ENCODE measurements at regions not wholly inside any gene's neighbourhood (a gene's known extent, or its start where the extent isn't known, plus 50 kb on each side); places are given as distances from the start of the nearest gene placed in this dataset.

DNA sequence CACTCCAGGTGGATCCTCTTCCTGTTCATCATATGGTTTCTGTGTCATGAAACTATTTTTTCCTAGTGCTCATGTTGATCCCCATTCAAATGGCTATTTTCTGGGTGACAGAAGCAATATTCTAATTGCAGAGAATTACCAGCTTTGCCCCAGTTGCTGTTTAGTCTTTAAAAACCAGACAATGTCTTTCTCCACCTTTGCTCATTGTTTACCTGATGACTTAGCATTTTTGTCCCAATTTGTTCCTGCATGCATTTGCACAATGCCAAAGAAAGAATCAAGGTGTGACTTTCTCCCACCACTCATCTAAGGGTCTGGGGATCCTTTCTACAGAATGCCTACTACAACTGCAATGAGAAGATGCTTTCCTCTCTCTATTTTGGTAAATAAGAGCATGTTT, 439.9 kb upstream of the MAF start:
- no peak for DNase-seq (ENCODE audit: low spot score)

DNA sequence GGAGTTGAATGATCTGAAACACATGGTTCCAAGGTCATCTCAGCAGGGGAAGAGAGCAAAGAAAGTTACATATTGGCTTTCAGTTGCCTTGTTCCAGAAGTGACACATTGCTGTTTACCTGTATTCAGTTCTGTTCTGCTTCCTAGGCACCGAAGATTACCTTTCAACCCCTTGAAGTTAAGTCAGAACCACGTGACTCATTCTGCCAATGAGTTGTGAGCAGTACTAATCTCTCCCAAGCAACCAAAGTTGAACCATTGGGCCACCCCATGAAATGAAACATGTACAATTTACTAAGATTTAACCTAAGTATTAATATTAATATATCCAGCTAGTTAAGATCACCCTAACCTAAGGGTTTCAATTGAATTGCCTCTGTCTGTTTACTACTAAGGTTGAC, 439.2 kb upstream of the MAF start:
- no peak for DNase-seq (ENCODE audit: low spot score)

DNA sequence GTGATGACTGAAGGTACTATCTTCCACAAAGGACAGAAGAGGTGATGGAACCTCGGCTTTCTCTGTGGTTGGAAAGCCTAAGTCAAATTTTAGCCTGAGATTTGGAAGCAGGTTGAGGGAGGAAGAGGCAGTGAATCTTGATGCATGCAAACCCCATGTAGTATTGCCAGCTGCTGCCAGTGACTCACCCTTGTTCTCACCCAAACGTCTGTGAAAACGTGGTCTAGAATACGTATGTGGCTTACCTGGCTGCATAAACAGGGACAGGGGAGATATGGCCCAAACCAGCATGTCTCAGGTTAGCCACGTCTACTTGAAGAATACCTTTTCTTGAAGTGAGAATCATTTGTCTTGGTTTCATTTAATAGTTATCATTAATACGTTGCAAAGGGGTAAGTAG, 438.0 kb upstream of the MAF start:
- no peak for DNase-seq (ENCODE audit: low spot score)

DNA sequence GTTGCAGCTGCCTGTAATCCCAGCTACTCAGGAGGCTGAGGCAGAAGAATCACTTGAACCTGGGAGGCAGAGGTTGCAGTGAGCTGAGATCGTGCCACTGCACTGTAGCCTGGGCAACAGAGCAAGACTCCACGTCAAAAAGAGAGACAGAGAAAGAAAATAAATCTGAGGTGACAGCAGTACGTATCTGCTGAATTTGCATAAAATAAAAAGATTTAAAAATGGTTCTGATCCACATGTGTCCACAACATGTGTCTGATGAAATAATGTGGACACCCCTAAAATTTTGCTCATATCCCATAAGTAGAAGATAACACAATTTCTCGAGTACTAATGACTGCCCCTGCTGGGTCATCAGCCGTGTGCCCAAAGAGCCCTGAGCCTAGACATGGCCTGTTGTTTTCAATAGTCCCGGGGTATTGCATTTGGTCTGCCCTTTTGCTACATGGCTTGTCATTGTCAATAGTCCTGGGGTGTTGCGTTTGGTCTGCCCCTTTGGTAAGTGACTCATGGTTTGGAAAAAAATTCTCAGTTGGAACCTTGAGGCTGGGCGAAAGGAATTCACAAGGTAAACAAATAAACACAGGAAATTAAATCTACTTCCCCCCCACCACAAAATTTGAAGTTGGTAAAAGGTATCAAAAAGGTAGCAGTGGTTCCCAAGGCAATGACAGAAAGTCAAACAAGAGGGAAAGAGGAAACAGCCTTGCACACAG, 434.6 kb upstream of the MAF start:
- DNase-seq (ENCODE audit: low spot score) = no peak

DNA sequence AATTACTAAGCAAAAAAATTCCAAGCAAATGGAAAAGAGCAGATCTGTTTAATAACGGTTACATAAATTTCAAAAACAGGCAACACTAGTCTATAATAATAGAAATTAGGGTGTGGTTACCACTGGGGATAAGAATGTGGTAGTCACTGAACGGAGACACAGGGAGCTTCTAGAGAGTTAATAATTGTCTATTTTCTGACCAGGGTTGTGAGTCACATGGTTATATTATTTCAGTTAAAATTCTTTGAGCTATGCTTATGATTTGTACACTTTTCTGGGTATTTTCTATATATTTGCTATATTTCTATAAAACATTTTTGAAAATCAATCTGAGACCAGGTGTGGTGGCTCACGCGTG, 433.9 kb upstream of the MAF start:
- no peak for DNase-seq (ENCODE audit: low spot score)

DNA sequence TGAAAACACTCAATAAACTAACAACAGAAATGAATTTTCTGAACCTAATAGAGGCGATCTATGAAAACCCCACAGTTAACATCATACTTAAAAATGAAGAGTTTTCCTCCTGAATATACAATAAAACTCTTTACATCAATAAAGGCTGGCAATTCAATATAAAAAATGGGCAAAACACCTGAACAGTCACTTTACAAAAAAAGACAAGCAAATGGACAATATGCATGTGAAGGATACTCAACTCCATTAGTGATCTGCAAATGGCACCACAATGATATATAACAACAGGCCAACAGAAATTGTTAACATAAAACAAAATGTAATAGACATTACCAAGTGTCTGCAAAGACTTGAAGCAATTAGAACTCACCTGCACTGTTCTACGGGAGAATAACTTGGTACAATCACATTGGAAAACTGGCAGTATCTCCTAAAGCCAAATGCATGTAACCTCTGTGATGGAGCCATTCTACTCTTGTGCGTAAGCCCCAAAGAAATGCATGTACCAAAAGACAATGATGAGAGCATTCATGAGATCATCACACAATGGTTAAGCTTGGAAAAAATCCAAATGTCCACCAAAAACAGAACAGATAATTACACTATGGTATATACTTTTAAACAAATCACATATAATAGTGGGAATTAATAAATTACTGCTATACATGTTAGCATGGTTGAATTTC, 433.4 kb upstream of the MAF start:
- no peak for DNase-seq (ENCODE audit: low spot score)

DNA sequence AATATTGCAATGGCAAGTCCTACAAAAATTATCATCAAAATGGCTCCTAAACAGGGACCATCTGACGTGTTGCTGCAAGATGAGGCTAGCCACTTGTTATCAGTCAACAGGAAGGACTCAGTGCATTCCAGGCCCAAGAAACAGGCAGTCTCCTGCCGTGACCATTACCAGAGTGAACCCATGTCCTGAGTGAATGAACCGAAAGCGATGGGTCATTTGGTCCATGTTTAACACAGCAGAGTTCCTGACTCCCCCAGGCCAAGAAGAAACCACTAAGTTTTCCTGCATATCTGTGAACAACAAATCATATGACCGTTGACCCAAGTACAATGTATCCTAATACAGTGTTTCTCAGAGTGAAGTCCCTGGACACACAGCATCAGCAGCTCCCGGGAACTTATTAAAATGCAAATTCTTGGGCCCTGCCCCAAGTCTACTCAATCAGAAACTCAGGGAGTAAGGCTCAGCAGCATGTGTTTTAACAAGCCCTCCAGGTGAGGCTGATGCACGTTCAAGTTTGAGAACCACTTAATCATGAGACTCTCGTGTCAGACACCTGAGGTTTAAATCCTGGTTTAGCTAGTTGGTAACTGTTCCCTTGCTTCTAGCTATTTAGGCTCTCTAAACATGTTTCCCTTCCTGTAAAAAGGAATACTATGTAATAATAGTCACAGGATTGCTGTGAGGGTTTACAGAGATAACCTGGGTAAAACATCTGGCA, 429.4 kb upstream of the MAF start:
- no peak for DNase-seq (ENCODE audit: low spot score)

DNA sequence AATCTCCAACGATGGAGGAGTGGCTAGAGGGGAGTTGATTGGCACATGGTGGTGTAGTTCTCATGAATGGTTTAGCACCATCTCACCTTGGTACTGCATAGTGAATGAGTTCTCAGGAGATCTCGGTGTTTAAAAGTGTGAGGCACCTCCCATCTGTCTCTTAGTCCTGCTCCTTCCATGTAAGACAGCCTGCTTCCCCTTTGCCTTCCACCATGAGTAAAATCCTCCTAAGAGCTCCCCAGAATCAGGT, 428.8 kb upstream of the MAF start:
- DNase-seq (ENCODE audit: low spot score) = no peak

DNA sequence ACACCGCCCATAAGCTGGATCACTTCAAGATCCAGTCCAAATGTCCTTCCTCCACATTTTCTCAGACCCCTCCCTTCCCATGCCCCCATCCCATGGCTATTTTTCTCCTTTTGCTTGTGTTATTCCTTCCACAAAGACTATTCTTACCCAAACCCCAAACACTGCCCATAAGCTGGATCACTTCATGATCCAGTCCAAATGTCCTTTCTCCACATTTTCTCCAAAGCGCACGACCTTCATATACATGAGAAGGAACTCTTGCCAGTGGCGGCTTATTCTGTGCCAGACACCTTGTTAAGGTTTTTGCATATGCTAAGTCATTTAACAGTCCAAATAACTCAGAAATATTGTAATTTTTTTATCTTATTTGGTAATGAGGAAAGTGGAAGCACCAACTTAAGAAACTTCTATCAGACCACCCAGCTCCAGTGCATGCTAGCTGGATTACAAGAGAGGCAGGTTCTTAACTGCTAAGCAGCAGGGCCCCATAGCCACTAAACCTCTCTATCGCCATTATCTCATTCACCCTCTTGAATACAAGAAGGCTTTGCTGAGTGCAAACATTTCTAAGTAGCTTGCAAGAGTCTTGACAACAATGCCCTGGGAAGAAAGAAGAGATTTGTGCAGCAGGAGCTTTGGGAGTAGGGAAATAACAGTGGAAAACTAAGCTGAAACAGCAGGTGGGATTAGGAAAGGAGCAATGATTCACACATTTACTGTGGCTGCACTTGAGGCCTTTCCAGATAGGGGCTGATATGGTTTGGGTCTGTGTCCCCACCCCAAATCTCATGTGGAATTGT, 428.2 kb upstream of the MAF start:
- no peak for DNase-seq (ENCODE audit: low spot score)

DNA sequence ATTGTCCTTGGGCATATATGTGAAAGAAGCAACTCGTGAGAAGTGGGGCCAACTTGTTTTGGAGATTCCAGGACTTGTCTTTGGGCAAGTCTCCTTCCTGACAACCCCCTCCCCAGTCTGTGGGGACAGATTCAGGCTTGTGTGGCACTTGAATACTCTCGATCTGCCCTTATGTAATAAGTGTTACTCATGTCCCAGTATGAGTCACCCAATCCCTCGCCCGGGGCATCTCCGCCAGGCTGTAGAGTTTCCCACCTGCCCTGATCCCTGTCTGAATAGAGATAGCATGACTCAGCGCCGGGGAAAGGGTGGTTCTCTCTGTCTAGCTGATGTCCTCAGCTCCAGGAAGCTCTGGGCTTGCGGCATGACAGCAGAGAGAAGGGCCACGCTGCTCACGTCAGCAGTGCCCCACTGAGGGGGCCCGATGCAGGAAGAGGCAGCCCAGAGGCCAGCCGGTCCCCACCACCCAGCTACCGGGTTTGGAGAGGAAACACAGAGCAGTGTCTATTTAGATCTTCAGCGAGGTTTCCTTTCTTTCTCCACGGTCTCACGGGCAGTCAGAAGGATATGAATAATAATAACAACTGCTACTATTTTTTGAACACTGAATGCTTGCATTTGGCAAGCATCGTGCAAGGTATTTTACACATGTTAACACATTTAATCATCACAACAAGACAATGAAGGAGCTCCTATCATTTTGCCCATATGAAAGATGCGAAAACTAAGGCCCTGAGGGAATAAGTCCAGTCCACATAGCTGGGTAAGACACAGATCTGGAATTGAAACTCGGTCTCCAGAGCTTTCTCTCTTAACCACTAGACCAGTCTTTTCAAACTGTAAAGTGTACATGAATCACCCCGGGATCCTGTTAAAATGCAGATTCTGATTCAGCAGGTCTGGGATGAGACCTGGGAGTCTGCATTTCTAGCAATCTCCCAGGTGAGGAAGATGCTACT, 426.7 kb upstream of the MAF start:
- DNase-seq (ENCODE audit: low spot score) = no peak

DNA sequence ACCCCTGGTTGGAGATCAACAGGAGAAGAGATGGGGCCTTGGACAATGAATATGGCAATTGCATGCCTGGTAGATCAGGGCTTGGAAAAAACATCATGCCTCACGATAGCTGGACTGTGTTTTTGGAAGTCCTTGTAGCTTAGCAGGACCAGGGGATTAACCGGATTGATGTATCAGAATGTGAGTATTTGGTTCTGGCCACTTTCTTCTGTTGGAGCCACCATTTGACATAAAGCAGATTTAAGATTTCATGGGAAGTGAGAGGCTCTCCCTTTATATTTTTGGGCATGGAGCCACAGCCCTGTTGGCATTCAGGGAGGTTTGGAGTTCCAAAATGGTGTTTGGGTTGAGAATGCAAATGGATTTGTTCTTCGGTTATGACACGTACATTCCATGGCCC, 424.7 kb upstream of the MAF start:
- no peak for DNase-seq (ENCODE audit: low spot score)

DNA sequence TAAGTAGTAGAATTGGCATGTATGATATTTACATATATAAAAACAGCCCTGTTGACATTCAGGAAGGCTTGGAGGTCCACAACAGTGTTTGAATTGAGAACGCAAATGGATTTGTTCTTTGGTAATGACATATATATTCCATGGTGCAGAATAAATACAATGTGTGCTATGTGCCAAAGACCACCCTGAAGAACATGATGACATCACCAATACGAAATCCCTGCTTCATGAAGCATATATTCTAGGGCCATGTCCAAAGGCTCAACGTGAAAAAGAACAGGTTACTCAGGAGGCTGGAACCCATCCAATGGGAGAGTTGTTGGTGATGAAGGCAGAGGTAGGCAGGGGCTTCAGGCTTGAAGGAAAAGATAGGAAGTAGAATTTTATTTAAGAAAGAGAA, 423.9 kb upstream of the MAF start:
- no peak for DNase-seq (ENCODE audit: low spot score)

DNA sequence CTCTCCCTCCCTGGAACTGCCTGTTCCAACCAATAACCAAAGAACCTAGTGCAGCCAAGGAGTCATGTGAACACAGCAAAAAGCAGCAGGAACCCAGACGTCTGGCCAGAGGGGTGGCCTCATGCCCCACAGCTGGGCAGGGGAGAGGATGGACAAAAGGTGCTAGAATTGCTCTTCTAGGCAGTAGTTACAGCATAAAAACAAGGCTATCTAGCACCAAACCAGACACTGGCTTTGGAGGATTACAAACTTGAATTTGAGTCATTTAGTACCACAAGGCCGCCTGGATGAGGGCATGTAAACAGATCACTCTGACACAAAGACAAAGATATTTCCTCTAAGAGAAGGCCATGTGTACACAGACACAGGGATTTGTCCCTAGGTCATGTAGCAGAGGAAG, 423.3 kb upstream of the MAF start:
- DNase-seq (ENCODE audit: low spot score) = no peak

DNA sequence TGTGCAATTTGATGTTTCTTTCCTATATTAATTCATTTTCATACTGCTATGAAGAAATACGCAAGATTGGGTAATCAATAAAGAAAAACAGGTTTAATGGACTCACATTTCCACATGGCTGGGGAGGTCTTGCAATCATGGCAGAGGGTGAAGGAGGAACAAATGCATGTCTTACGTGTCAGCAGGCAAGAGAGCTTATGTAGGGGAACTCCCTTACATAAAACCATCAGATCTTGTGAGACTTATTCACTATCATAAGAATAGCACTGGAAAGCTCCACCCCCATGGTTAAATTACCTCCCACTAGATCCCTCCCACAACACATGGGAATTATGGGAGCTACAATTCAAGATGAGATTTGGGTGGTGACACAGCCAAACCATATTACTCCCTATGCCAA, 418.9 kb upstream of the MAF start:
- DNase-seq (ENCODE audit: low spot score) = no peak

DNA sequence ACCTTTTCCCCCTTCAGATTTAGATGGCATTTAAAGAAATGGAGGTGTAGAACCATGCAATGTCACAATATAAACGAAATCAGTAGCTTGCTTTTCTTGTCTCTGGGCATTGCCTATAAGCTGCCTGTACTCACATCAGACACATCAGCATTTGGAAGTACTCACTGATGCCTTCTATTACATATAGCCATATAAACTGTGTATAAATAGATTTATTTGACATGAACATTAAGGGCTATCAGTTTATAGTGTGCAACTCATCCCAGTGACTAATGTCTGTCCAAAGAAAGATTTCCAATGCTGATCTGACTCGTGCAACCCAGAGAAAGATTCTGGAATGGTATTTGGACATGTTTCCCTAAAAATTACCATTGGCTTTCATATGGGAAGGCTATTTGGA, 417.9 kb upstream of the MAF start:
- no peak for DNase-seq (ENCODE audit: low spot score)

DNA sequence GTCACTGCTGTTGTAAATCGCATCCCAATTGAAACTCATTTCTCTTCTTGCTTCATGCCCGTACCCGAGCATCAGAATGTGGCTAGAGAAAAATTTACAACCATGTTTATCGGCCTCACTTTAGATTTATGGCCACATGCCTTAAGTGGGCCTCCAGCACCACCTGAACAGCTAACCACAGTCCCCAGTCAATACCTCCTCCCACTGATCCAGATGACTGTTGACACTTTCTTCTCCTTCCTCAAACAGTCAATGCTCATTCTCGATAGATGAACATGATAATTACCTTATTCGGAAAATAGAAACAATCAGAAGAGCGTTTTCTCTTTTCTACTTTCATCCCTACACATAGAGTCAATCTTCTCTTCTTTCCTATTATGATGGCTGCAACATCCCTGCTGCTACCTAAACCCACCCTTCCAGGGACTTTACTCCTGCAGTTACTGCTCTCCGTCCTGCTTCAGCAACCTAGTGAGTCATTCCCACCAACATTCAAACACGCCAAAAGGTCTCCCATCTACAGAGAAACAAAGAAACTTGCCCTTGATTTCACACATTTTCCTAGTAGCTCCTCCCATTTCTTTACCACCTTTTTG, 416.3 kb upstream of the MAF start:
- no peak for DNase-seq (ENCODE audit: low spot score)

DNA sequence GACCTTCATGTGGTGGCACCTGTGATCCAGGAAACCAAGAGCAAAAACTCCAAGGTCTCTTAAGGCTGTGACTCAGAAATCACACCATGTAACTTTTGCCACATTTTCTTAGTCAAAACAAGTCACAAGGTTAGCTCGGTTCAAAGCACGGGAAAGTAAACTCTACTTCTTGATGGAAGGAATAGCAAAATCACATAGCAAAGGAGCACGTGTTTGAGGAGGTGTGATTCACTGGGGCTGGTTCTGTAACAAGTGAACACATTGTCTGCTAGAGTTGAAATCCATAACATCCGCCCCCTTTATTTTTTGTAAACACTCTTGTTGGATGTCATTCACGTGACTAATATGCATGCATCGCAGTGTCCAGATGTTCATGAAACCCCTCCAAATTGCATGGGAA, 415.0 kb upstream of the MAF start:
- no peak for DNase-seq (ENCODE audit: low spot score)

DNA sequence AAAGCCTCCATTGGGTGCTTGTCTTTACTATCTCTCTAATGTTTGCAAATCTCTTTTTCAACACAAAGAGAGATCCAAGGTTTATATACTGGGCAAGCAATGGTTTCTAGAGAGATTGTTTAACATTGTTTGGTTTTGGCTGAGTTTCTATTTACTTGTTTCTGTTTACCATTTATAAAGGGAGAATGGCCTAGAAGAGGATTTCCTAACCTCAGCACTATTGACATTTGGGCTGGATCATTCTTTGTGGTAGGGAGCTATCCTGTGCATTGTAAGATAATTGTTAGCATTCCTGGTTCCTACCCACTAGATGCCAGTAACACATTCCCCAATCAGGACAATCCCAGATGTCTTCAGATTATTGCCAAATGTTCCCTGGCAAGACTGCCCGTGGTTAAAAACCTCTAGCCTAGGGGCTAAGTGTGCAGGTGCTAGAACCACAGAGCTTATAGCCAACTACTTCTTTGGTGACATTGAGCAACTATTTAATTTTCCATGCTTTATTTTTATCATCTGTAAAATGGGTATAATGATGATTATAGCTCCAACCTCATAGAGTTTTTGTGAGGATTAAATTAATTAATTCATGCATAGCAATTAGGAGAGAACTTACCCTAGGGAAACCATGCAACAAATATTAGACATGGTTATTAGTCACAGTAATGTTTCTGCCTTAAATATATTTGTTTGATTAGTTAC, 413.9 kb upstream of the MAF start:
- DNase-seq (ENCODE audit: low spot score) = no peak

DNA sequence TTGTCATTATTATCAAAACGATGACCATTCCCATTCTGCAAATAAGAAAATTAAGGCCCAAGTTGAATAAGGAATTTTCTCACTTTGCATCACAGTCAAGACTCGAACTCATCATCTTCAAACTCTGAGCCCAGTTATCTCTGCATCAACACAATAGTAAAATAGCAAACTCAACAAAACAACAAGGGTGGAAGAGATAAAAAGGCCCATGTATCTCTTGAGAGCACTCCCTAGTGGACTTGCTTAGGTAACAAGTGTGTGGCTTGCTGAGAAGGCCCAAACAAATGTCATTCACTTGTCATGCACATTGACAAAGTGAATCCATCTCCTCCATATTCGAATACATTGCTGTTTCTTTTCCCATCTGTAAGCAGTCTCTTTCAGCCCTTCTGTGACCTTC, 412.0 kb upstream of the MAF start:
- no peak for DNase-seq (ENCODE audit: low spot score)

DNA sequence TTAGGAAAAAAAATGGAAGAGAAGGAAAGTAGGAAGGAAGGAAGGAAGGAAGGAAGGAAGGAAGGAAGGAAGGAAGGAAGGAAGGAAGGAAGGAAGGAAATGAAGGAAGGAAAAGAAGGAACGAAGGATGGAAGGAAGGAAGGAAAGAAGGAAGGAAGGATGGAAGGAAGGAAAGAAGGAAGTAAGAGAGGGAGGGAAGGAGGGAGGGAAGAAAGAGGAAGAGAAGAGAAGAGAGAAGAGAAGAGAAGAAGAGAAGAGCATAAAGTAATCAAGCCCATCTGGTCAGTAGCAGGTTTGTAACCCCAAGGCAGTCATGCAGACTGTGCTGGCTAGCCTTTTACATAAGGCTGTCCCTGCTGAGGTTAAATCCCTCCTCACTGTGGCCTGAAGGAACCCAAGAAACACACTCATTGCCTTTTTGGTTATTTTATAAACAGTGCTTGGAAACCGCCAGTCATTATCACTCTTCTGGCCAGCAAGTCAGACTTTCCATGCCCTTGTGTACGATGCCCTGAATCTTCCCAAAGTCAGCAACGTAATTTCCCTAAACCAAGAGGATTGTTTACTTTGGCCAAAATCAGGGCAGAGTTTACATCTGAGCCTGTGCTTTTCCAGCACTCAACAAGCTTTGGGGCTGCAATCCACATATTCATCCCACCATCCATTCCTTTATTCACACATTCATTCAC, 409.6 kb upstream of the MAF start:
- DNase-seq (ENCODE audit: low spot score) = no peak

Data from NAMALWA (cell line).